Activated B cell treated with CpG ODN at 0.5 μM for 24 hours (primary cell): ENCODE measurements at regions not wholly inside any gene's neighbourhood (a gene's known extent, or its start where the extent isn't known, plus 50 kb on each side); places are given as distances from the start of the nearest gene placed in this dataset.

ENCODE experiments used
- ATAC-seq: fragments of 200-7000 bp; cut with Tn5 transposase; one replicate; pipeline ENCODE4 v1.10.0; 2021; ENCODE audit warnings: low read depth, mild to moderate bottlenecking, moderate library complexity
- CTCF ChIA-PET: fragments of 350-600 bp; sonication (Branson Sonifier 250); formaldehyde crosslinking; loops from one replicate; lab custom pipeline; 2021; ENCODE audit warnings: antibody characterized with exemption; lab: Charles Lee
- POLR2A ChIA-PET: fragments of 350-600 bp; sonication (Branson Sonifier 250); formaldehyde crosslinking; loops from one replicate; lab custom pipeline; 2021; ENCODE audit warnings: antibody characterized with exemption; lab: Charles Lee
- DNase-seq: peaks from one replicate; pipeline ENCODE4 v3.0.0; 2022
- H3K27ac Mint-ChIP-seq: one replicate; pipeline ENCODE4 v1.8.0; 2020; ENCODE audit warnings: mixed read lengths
- H3K27me3 Mint-ChIP-seq: one replicate; pipeline ENCODE4 v1.8.0; 2021; ENCODE audit warnings: mixed read lengths
- H3K36me3 Mint-ChIP-seq: one replicate; pipeline ENCODE4 v1.8.0; 2021; ENCODE audit warnings: low read depth, mixed read lengths
- H3K4me1 Mint-ChIP-seq: one replicate; pipeline ENCODE4 v1.8.0; 2021; ENCODE audit warnings: mixed read lengths
- H3K4me3 Mint-ChIP-seq: one replicate; pipeline ENCODE4 v1.8.0; 2020; ENCODE audit warnings: mild to moderate bottlenecking, mixed read lengths
- H3K9me3 Mint-ChIP-seq: one replicate; pipeline ENCODE4 v1.8.0; 2020; ENCODE audit warnings: mixed read lengths
- intact Hi-C: fragments of 100-400 bp; cut with micrococcal nuclease; formaldehyde crosslinking; loops from one replicate; pipeline ENCODE4 v1.15.1; 2024
- TF ChIP-seq, protein P1 (sequence below): fragments of 200-600 bp; IDR thresholded peaks from one replicate; pipeline ENCODE4 v1.8.0; 2022; ENCODE audit warnings: antibody characterized with exemption, mild to moderate bottlenecking

DNA sequence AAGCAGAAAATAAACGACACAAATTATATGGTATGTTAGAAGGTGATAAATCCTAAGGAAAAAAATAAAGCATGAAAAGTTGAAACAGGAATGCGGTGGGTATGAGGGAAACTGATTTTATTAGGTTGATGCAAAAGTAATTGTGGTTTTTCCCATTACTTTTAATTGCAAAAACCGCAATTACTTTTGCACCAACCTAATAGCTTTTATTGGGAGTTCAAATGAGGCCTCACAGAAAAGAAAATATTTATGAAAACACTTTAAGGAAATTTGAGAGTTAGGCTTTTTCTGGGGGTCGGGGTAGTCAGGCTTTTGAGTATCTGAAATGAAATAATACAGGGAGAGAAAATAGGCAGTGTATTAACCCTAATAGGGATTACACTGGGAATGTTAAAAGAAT lies 397.0 kb upstream of the KHDRBS2 start:
- TF ChIP-seq, protein P1, sequence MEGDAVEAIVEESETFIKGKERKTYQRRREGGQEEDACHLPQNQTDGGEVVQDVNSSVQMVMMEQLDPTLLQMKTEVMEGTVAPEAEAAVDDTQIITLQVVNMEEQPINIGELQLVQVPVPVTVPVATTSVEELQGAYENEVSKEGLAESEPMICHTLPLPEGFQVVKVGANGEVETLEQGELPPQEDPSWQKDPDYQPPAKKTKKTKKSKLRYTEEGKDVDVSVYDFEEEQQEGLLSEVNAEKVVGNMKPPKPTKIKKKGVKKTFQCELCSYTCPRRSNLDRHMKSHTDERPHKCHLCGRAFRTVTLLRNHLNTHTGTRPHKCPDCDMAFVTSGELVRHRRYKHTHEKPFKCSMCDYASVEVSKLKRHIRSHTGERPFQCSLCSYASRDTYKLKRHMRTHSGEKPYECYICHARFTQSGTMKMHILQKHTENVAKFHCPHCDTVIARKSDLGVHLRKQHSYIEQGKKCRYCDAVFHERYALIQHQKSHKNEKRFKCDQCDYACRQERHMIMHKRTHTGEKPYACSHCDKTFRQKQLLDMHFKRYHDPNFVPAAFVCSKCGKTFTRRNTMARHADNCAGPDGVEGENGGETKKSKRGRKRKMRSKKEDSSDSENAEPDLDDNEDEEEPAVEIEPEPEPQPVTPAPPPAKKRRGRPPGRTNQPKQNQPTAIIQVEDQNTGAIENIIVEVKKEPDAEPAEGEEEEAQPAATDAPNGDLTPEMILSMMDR: no peak
- intact Hi-C loops: no loop called here
- DNase-seq: no peak
- POLR2A ChIA-PET: no interaction called here
- H3K36me3 Mint-ChIP-seq: no peaks in the 10 kb centered on the region
- no peak for ATAC-seq
- CTCF ChIA-PET: no interaction called here
- no peaks in the 10 kb centered on the region for H3K27me3 Mint-ChIP-seq
- peaks cover 2% of the 10 kb centered on the region for H3K9me3 Mint-ChIP-seq
- H3K4me1 Mint-ChIP-seq: no peaks in the 10 kb centered on the region
- no peak overlapping the region for H3K27ac Mint-ChIP-seq
- H3K4me3 Mint-ChIP-seq: no peak overlapping the region

DNA sequence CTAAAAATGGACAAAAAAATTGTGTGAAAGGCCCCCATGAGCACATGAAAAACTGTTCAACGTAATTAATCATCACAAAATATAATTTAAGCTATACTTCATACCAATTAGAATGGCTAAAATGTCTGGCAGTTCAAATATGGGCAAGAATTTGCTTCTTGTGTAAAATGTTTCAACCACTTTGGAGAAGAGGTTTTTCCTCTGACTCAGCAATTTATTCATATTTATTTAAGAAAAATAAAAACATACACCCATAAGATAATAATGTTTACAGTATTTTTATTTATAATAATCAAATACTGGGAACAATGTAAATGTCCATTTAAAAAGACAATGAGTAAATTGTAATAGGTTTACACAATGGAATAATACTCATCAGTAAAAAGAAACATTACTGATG lies 395.1 kb upstream of the KHDRBS2 start:
- ATAC-seq (no peak), DNase-seq (no peak)
- intact Hi-C loops: no loop called here
- Mint-ChIP-seq H3K4me3 (no peak overlapping the region), H3K27me3 (no peaks in the 10 kb centered on the region), H3K9me3 (peaks cover 16% of the 10 kb centered on the region), H3K36me3 (no peaks in the 10 kb centered on the region), H3K27ac (no peak overlapping the region), H3K4me1 (no peaks in the 10 kb centered on the region)
- POLR2A ChIA-PET: no interaction called here
- TF ChIP-seq, protein P1: no peak
- CTCF ChIA-PET: no interaction called here

DNA sequence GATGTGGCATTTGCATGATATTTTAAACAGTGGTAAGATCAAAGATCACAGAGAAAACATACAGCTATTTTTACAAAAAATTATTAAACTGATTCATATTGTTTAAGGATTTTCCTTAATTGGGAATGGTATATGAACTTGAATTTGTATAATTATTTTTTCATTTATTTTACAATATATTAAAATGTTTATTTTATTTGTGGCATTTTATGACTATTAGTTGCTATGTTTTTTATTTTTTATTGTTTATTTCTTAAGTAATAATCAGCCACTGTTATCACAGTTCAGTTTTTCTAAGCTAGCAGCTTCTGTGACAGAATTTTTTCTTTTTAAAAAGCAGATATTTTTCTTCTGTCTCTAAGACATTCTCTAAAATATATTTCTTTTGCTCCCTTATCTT lies 387.0 kb upstream of the KHDRBS2 start:
- Mint-ChIP-seq H3K36me3 (no peaks in the 10 kb centered on the region), H3K27ac (no peak overlapping the region), H3K4me1 (no peaks in the 10 kb centered on the region), H3K4me3 (no peak overlapping the region), H3K27me3 (no peaks in the 10 kb centered on the region), H3K9me3 (peaks cover 13% of the 10 kb centered on the region)
- DNase-seq (no peak), ATAC-seq (no peak)
- ChIA-PET POLR2A (no interaction called here), CTCF (no interaction called here)
- intact Hi-C loops: no loop called here
- TF ChIP-seq, protein P1: no peak

DNA sequence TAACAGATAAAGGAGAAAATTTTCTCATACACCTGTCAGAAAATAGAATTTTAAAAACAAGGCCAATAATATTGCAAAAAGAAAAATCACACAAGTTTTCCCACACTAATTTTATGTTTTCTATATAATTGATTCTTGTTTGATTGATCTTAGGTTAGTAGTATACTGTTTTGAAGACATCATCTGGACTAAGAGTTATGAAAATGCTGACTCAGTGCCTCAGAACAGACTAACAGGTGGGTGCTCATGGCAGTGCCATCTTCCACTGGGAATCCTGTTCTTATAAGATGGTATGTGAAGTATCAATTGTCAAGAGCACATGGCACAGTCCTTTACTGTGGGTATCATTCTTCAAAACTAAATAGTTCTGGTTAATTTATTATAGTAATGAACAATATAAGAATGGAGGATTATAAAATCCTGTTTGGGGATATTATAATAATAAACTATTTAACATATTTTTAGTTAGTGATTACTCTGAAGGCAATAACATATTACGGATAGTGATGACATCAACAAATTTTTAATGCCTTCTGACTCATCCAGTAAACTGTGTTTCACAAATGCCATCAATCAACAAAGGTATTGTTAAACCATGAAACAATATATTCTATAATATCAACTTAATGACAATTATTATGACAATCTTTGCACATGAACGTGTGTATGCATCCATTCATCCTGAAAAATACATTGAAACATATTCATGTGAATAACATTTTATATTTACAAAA lies 384.6 kb upstream of the KHDRBS2 start:
- DNase-seq (no peak), ATAC-seq (no peak)
- CTCF ChIA-PET: no interaction called here
- TF ChIP-seq, protein P1: no peak
- Mint-ChIP-seq H3K27ac (no peak overlapping the region), H3K27me3 (no peaks in the 10 kb centered on the region), H3K4me1 (no peaks in the 10 kb centered on the region), H3K4me3 (no peak overlapping the region), H3K36me3 (no peaks in the 10 kb centered on the region), H3K9me3 (no peaks in the 10 kb centered on the region)
- POLR2A ChIA-PET: no interaction called here
- intact Hi-C loops: no loop called here

DNA sequence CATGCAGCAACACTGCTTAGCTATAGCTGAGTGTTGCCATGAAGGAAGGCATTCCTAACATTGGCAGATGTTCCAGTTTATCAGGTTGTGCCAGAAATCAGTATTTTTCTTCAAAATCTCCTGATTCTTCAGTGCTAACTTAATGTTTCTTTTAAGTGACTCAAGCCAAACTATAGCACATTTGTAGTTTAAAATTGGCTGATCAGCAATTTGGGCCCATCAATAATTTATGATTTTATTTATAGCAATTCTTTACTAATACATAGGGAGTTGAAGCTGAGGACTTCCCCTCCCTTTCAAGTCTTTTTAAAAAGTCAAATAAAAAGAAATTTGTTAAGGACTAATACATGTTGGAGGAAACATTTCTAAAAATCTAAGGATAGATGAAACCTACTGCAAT lies 383.8 kb upstream of the KHDRBS2 start:
- Mint-ChIP-seq H3K27ac (no peak overlapping the region), H3K36me3 (no peaks in the 10 kb centered on the region), H3K9me3 (no peaks in the 10 kb centered on the region), H3K4me1 (no peaks in the 10 kb centered on the region), H3K27me3 (no peaks in the 10 kb centered on the region), H3K4me3 (no peak overlapping the region)
- DNase-seq (no peak), ATAC-seq (no peak)
- TF ChIP-seq, protein P1: no peak
- CTCF ChIA-PET: no interaction called here
- POLR2A ChIA-PET: no interaction called here
- intact Hi-C loops: no loop called here
